ENCODE measurements at regions not wholly inside any gene's neighbourhood (a gene's known extent, or its start where the extent isn't known, plus 50 kb on each side); places are given as distances from the start of the nearest gene placed in this dataset.

- TF ChIP-seq CTCF (conservative IDR thresholded peaks at IDR 0.05) (no peak), EZH2 (IDR thresholded peaks at IDR 0.05; ENCODE audit: low read depth) (no peak)
Measured at GRCh38 chr2:41234093-41234492, 782.2 kb upstream of the SLC8A1 start.

All from PC-9 (cell line).